ENCODE measurements at regions not wholly inside any gene's neighbourhood (a gene's known extent, or its start where the extent isn't known, plus 50 kb on each side); places are given as distances from the start of the nearest gene placed in this dataset.

GRCh38 chr4:111274486-111274885 lies 651.6 kb upstream of the PITX2 start:
- TF ChIP-seq CTCF (IDR thresholded peaks at IDR 0.05; ENCODE audit: poor library complexity) (no peak), EZH2 (IDR thresholded peaks at IDR 0.05; ENCODE audit: borderline replicate concordance) (no peak), EZH2phosphoT487 (IDR thresholded peaks at IDR 0.05; ENCODE audit: low read depth, severe bottlenecking, unreplicated experiment) (no peak)
